ENCODE measurements at regions not wholly inside any gene's neighbourhood (a gene's known extent, or its start where the extent isn't known, plus 50 kb on each side); places are given as distances from the start of the nearest gene placed in this dataset.
A peak's percentile ranks its signal among the peaks of the same experiment; 100 is the strongest.

GRCh38 chr20:62583424-62583920 is 58.8 kb upstream of the SLCO4A1 start:
- TF ChIP-seq CTCF (IDR thresholded peaks at IDR 0.05): no peak
- intact Hi-C loops (cut with DNase I): no loop called here
- Histone ChIP-seq H3K9me3 (no peaks in the 10 kb centered on the region), H3K4me1 (peaks cover 0 to 6% of the 10 kb centered on the region in 2 donors), H3K27me3 (peaks cover 29 to 90% of the 10 kb centered on the region in 2 donors), H3K4me3 (no peak overlapping the region), H3K36me3 (no peaks in the 10 kb centered on the region), H3K27ac (no peak overlapping the region)
- DNase-seq: peak in 1 of 4 donors; percentile 38
- no peak for ATAC-seq

GRCh38 chr20:62584671-62585460 is 57.4 kb upstream of the SLCO4A1 start:
- no peak for ATAC-seq
- Histone ChIP-seq H3K27ac (no peak overlapping the region), H3K4me1 (peaks cover 0 to 6% of the 10 kb centered on the region in 2 donors), H3K27me3 (peaks cover 29 to 96% of the 10 kb centered on the region in 2 donors), H3K36me3 (no peaks in the 10 kb centered on the region), H3K4me3 (no peak overlapping the region), H3K9me3 (no peaks in the 10 kb centered on the region)
- DNase-seq: no peak
- intact Hi-C loops (cut with DNase I): no loop called here
- TF ChIP-seq CTCF (IDR thresholded peaks at IDR 0.05): no peak

GRCh38 chr20:62585461-62585970 is 56.8 kb upstream of the SLCO4A1 start:
- Histone ChIP-seq H3K4me1 (peaks cover 0 to 6% of the 10 kb centered on the region in 2 donors), H3K27ac (no peak overlapping the region), H3K36me3 (no peaks in the 10 kb centered on the region), H3K9me3 (no peaks in the 10 kb centered on the region), H3K4me3 (no peak overlapping the region), H3K27me3 (peaks cover 22 to 91% of the 10 kb centered on the region in 2 donors)
- no peak for ATAC-seq
- intact Hi-C loops (cut with DNase I): no loop called here
- no peak for DNase-seq
- TF ChIP-seq CTCF (IDR thresholded peaks at IDR 0.05): no peak

- peaks cover 13 to 83% of the 10 kb centered on the region in 2 donors for H3K27me3 ChIP-seq
- no peak overlapping the region for H3K27ac ChIP-seq
- H3K9me3 ChIP-seq: no peaks in the 10 kb centered on the region
- H3K4me1 ChIP-seq: peaks cover 0 to 11% of the 10 kb centered on the region in 2 donors
- H3K36me3 ChIP-seq: no peaks in the 10 kb centered on the region
- DNase-seq: no peak
- TF ChIP-seq CTCF (IDR thresholded peaks at IDR 0.05): no peak
- no peak overlapping the region for H3K4me3 ChIP-seq
- intact Hi-C loops (cut with DNase I): no loop called here
- ATAC-seq: no peak
Measured at GRCh38 chr20:62586799-62587198, 55.5 kb upstream of the SLCO4A1 start.

- Histone ChIP-seq H3K4me1 (peaks cover 0 to 11% of the 10 kb centered on the region in 2 donors), H3K4me3 (no peak overlapping the region), H3K9me3 (no peaks in the 10 kb centered on the region), H3K27me3 (peaks cover 7 to 72% of the 10 kb centered on the region in 2 donors), H3K36me3 (no peaks in the 10 kb centered on the region), H3K27ac (no peak overlapping the region)
- TF ChIP-seq CTCF (IDR thresholded peaks at IDR 0.05): no peak
- intact Hi-C loops (cut with DNase I): no loop called here
- peak in 1 of 4 donors; percentile 91 for DNase-seq
- no peak for ATAC-seq
Measured at GRCh38 chr20:62587757-62588402, 54.4 kb upstream of the SLCO4A1 start.

Measured in left lung (tissue), 4 donors.